ENCODE measurements at regions not wholly inside any gene's neighbourhood (a gene's known extent, or its start where the extent isn't known, plus 50 kb on each side); places are given as distances from the start of the nearest gene placed in this dataset.

DNA sequence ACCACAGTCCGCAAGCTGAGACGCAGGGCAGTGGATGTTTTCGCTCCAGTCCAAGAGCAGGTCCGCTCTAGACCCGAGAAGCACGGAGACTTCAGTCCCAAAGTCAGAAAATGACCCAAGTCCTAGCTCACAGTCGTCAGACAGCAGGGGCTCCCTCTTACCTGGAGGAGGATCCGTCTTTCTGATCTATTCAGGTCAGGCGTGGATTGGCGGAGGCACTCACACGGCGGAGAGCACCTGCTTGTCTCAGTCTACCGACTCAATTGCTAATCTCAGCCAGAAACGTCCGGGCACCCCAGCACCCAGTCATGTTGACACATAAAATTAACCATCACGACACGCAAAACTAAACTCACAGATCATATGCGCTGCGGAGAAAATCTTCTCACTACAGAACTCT lies 285.3 kb upstream of the CDH4 start:
- Histone ChIP-seq H3K9me3 (ENCODE audit: control insufficient read depth, low read length) (no peaks in the 10 kb centered on the region), H3K4me1 (ENCODE audit: control insufficient read depth in 1 of 2, insufficient read depth in 2 of 2, low read length in 2 of 2) (no peaks in the 10 kb centered on the region), H3K36me3 (ENCODE audit: control insufficient read depth in 1 of 2, insufficient read depth in 2 of 2, low read length in 1 of 2) (no peaks in the 10 kb centered on the region), H3K27ac (ENCODE audit: low read depth in 1 of 2, low read length in 2 of 2) (no peak overlapping the region), H3K27me3 (ENCODE audit: control insufficient read depth in 1 of 2, insufficient read depth in 2 of 2, low read length in 1 of 2) (no peaks in the 10 kb centered on the region), H3K4me3 (ENCODE audit: low read length in 2 of 2) (no peak overlapping the region)
- ATAC-seq (ENCODE audit: low FRiP score) (no peak), DNase-seq (no peak)
- intact Hi-C loops (cut with DNase I), result no loop called here
- 79 to 84% methylated on average over 19 of the region's 19 CpGs for WGBS, 2 donors

DNA sequence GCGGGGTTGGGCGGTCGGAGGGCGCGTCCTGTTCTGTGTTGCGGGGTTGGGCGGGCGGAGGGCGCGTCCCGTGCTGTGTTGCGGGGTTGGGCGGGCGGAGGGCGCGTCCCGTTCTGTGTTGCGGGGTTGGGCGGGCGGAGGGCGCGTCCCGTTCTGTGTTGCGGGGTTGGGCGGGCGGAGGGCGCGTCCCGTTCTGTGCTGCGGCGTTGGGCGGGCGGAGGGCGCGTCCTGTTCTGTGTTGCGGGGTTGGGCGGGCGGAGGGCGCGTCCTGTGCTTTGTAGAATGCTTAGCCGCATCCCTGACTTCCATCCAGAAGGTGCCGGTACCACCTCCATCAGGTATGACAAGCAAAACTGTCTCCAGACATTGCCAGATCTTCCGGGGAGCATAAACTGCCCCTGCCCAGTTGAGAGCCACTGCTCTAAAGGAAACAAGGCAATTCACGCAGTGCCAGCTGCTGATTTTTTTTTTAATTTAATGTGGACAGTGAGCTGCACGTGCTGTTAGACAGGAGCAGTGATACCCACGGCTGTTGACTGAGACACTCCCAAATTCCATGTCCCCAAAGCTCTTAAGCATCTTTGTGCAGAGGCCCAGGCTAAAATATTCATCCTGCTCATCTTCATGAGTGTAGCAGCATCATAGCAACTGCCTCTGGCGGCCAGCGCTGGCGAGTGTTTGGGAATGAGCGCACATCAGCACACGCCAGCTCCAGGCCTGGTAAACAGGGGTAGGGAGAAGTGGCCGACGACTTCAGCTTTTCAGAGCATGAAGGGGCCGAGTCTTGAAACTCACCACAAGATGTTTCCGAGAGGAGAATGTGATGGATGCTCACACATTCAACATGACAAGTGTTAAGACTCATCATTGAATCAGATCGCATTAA lies 284.4 kb upstream of the CDH4 start:
- H3K9me3 ChIP-seq (ENCODE audit: control insufficient read depth, low read length), result no peaks in the 10 kb centered on the region
- H3K27ac ChIP-seq (ENCODE audit: low read depth in 1 of 2, low read length in 2 of 2), result no peak overlapping the region
- intact Hi-C loops (cut with DNase I), result no loop called here
- H3K36me3 ChIP-seq (ENCODE audit: control insufficient read depth in 1 of 2, insufficient read depth in 2 of 2, low read length in 1 of 2), result no peaks in the 10 kb centered on the region
- H3K4me3 ChIP-seq (ENCODE audit: low read length in 2 of 2), result no peak overlapping the region
- 38 to 61% methylated on average over 56 of the region's 56 CpGs for WGBS, 2 donors
- DNase-seq, result no peak
- no peaks in the 10 kb centered on the region for H3K4me1 ChIP-seq (ENCODE audit: control insufficient read depth in 1 of 2, insufficient read depth in 2 of 2, low read length in 2 of 2)
- no peaks in the 10 kb centered on the region for H3K27me3 ChIP-seq (ENCODE audit: control insufficient read depth in 1 of 2, insufficient read depth in 2 of 2, low read length in 1 of 2)
- no peak for ATAC-seq (ENCODE audit: low FRiP score)

- no peaks in the 10 kb centered on the region for H3K36me3 ChIP-seq (ENCODE audit: control insufficient read depth in 1 of 2, insufficient read depth in 2 of 2, low read length in 1 of 2)
- no peaks in the 10 kb centered on the region for H3K27me3 ChIP-seq (ENCODE audit: control insufficient read depth in 1 of 2, insufficient read depth in 2 of 2, low read length in 1 of 2)
- no peaks in the 10 kb centered on the region for H3K4me1 ChIP-seq (ENCODE audit: control insufficient read depth in 1 of 2, insufficient read depth in 2 of 2, low read length in 2 of 2)
- no peak overlapping the region for H3K27ac ChIP-seq (ENCODE audit: low read depth in 1 of 2, low read length in 2 of 2)
- ATAC-seq (ENCODE audit: low FRiP score) (no peak), DNase-seq (no peak)
- WGBS, 2 donors, result 74 to 78% methylated on average over 7 of the region's 7 CpGs
- intact Hi-C loops (cut with DNase I), result no loop called here
- no peaks in the 10 kb centered on the region for H3K9me3 ChIP-seq (ENCODE audit: control insufficient read depth, low read length)
- H3K4me3 ChIP-seq (ENCODE audit: low read length in 2 of 2), result no peak overlapping the region
Measured at GRCh38 chr20:60968853-60969720, 283.0 kb upstream of the CDH4 start.

DNA sequence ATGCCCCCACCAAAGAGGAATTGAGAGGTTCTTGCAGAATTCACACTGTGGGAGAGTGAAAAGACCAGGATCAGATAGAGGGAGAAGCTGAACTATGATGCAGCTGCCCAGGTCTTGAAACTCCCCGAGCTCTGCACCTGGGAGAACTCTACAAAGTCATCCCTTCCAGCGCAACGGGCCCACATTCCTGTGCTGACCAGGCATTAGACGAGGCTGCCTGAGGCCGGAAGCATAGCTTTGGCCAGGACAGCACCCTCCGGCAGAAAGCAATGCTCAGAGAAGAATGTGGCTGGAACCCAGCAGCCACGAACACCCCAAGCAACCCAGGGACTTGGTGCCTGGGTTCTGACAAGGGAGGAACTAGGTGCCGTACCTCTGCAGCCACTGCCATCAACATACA lies 281.5 kb upstream of the CDH4 start:
- Histone ChIP-seq H3K4me3 (ENCODE audit: low read length in 2 of 2) (no peak overlapping the region), H3K27me3 (ENCODE audit: control insufficient read depth in 1 of 2, insufficient read depth in 2 of 2, low read length in 1 of 2) (no peaks in the 10 kb centered on the region), H3K9me3 (ENCODE audit: control insufficient read depth, low read length) (no peaks in the 10 kb centered on the region), H3K27ac (ENCODE audit: low read depth in 1 of 2, low read length in 2 of 2) (no peak overlapping the region), H3K4me1 (ENCODE audit: control insufficient read depth in 1 of 2, insufficient read depth in 2 of 2, low read length in 2 of 2) (no peaks in the 10 kb centered on the region), H3K36me3 (ENCODE audit: control insufficient read depth in 1 of 2, insufficient read depth in 2 of 2, low read length in 1 of 2) (no peaks in the 10 kb centered on the region)
- ATAC-seq (ENCODE audit: low FRiP score), result no peak
- DNase-seq, result no peak
- intact Hi-C loops (cut with DNase I), result no loop called here
- 56 to 64% methylated on average over 8 of the region's 8 CpGs for WGBS, 2 donors

DNA sequence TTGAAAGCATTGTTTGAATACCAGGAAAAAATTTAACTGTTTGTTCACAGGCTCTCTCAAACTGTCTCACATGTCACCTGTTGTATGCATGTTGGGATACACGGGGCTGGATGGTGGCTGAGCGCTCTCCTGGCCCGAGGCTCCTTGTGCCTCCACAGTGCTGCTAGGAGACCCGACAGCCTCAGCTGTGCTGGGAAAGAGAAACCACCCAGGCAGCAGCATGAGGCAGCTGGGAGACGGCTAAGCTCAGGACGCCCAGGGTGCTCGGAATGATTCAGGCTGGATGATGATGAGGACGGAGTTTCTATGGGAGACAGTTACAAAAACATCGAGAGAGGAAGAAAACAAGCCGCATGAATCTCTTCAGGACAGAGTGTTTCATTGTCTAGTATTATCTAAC lies 278.0 kb upstream of the CDH4 start:
- H3K36me3 ChIP-seq (ENCODE audit: control insufficient read depth in 1 of 2, insufficient read depth in 2 of 2, low read length in 1 of 2), result no peaks in the 10 kb centered on the region
- no peak for DNase-seq
- H3K4me1 ChIP-seq (ENCODE audit: control insufficient read depth in 1 of 2, insufficient read depth in 2 of 2, low read length in 2 of 2), result no peaks in the 10 kb centered on the region
- 80 to 82% methylated on average over 10 of the region's 10 CpGs for WGBS, 2 donors
- intact Hi-C loops (cut with DNase I), result no loop called here
- H3K27ac ChIP-seq (ENCODE audit: low read depth in 1 of 2, low read length in 2 of 2), result no peak overlapping the region
- no peak overlapping the region for H3K4me3 ChIP-seq (ENCODE audit: low read length in 2 of 2)
- ATAC-seq (ENCODE audit: low FRiP score), result no peak
- H3K9me3 ChIP-seq (ENCODE audit: control insufficient read depth, low read length), result peaks cover 2% of the 10 kb centered on the region
- H3K27me3 ChIP-seq (ENCODE audit: control insufficient read depth in 1 of 2, insufficient read depth in 2 of 2, low read length in 1 of 2), result no peaks in the 10 kb centered on the region

DNA sequence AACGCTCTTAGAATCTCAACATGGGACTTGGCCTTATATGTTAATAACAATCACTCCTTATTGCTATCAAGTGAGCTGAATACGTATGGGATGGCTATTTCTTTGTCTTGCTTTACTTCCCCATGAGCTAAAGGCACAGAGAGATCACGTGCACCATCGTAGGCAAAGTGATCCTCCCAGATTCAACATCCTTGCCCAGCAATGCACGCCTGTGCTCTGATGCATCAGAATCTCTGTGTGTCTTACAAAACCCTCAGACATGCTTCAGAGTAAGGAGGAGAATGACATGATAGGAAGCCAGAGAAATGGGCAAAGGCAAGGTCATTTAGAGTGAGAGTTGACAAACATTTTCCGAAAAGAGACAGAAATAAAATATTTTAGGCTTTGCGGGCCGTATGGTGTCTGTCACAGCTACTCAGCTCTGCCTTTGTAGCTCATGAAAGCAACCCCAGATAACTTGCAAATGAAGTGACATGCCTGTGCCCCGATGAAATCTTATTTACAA lies 277.6 kb upstream of the CDH4 start:
- H3K9me3 ChIP-seq (ENCODE audit: control insufficient read depth, low read length), result peaks cover 4% of the 10 kb centered on the region
- H3K4me1 ChIP-seq (ENCODE audit: control insufficient read depth in 1 of 2, insufficient read depth in 2 of 2, low read length in 2 of 2), result no peaks in the 10 kb centered on the region
- H3K27ac ChIP-seq (ENCODE audit: low read depth in 1 of 2, low read length in 2 of 2), result no peak overlapping the region
- DNase-seq, result no peak
- no peaks in the 10 kb centered on the region for H3K36me3 ChIP-seq (ENCODE audit: control insufficient read depth in 1 of 2, insufficient read depth in 2 of 2, low read length in 1 of 2)
- no peak overlapping the region for H3K4me3 ChIP-seq (ENCODE audit: low read length in 2 of 2)
- no peaks in the 10 kb centered on the region for H3K27me3 ChIP-seq (ENCODE audit: control insufficient read depth in 1 of 2, insufficient read depth in 2 of 2, low read length in 1 of 2)
- WGBS, 2 donors, result 71 to 75% methylated on average over 9 of the region's 9 CpGs
- intact Hi-C loops (cut with DNase I), result no loop called here
- no peak for ATAC-seq (ENCODE audit: low FRiP score)

GRCh38 chr20:60976139-60976538 lies 275.9 kb upstream of the CDH4 start:
- intact Hi-C loops (cut with DNase I), result no loop called here
- H3K4me3 ChIP-seq (ENCODE audit: low read length in 2 of 2), result no peak overlapping the region
- WGBS, 2 donors, result 84 to 87% methylated on average over 15 of the region's 15 CpGs
- H3K9me3 ChIP-seq (ENCODE audit: control insufficient read depth, low read length), result peaks cover 4% of the 10 kb centered on the region
- no peaks in the 10 kb centered on the region for H3K36me3 ChIP-seq (ENCODE audit: control insufficient read depth in 1 of 2, insufficient read depth in 2 of 2, low read length in 1 of 2)
- H3K4me1 ChIP-seq (ENCODE audit: control insufficient read depth in 1 of 2, insufficient read depth in 2 of 2, low read length in 2 of 2), result no peaks in the 10 kb centered on the region
- ATAC-seq (ENCODE audit: low FRiP score) (no peak), DNase-seq (no peak)
- H3K27me3 ChIP-seq (ENCODE audit: control insufficient read depth in 1 of 2, insufficient read depth in 2 of 2, low read length in 1 of 2), result no peaks in the 10 kb centered on the region
- no peak overlapping the region for H3K27ac ChIP-seq (ENCODE audit: low read depth in 1 of 2, low read length in 2 of 2)

- H3K27me3 ChIP-seq (ENCODE audit: control insufficient read depth in 1 of 2, insufficient read depth in 2 of 2, low read length in 1 of 2), result no peaks in the 10 kb centered on the region
- 52 to 53% methylated on average over 4 of the region's 4 CpGs for WGBS, 2 donors
- H3K4me3 ChIP-seq (ENCODE audit: low read length in 2 of 2), result no peak overlapping the region
- intact Hi-C loops (cut with DNase I), result no loop called here
- no peaks in the 10 kb centered on the region for H3K4me1 ChIP-seq (ENCODE audit: control insufficient read depth in 1 of 2, insufficient read depth in 2 of 2, low read length in 2 of 2)
- peaks cover 4% of the 10 kb centered on the region for H3K9me3 ChIP-seq (ENCODE audit: control insufficient read depth, low read length)
- no peak overlapping the region for H3K27ac ChIP-seq (ENCODE audit: low read depth in 1 of 2, low read length in 2 of 2)
- DNase-seq (no peak), ATAC-seq (ENCODE audit: low FRiP score) (no peak)
- H3K36me3 ChIP-seq (ENCODE audit: control insufficient read depth in 1 of 2, insufficient read depth in 2 of 2, low read length in 1 of 2), result no peaks in the 10 kb centered on the region
Measured at GRCh38 chr20:60976913-60977312, 275.1 kb upstream of the CDH4 start.
